Stimulated activated memory B cell treated with anti-CD40 and anti-IgM and Interleukin-4, amounts not matched to agents 10 μg/mL and 1 μg/mL and 100 μg/mL, for 72 hours (primary cell): ENCODE measurements at regions not wholly inside any gene's neighbourhood (a gene's known extent, or its start where the extent isn't known, plus 50 kb on each side); places are given as distances from the start of the nearest gene placed in this dataset.
"Not testable (repeated sequence)": the region's sequence is repeated elsewhere in the genome, so short reads cannot be mapped to it uniquely, and the experiment has no call there.

Source experiments
- ATAC-seq: fragments of 150-1000 bp; cut with Tn5 transposase; 2 replicates; pipeline ENCODE4 v1.10.0; 2021
- H3K27ac Mint-ChIP-seq: one replicate; pipeline ENCODE4 v1.8.0; 2022; ENCODE audit warnings: mild to moderate bottlenecking, mixed read lengths
- H3K27me3 Mint-ChIP-seq: one replicate; pipeline ENCODE4 v1.8.0; 2022; ENCODE audit warnings: mixed read lengths
- H3K36me3 Mint-ChIP-seq: one replicate; pipeline ENCODE4 v1.8.0; 2022; ENCODE audit warnings: mixed read lengths
- H3K4me1 Mint-ChIP-seq: one replicate; pipeline ENCODE4 v1.8.0; 2022; ENCODE audit warnings: mixed read lengths
- H3K4me3 Mint-ChIP-seq: one replicate; pipeline ENCODE4 v1.8.0; 2022; ENCODE audit warnings: mild to moderate bottlenecking, moderate library complexity, mixed read lengths
- H3K9me3 Mint-ChIP-seq: one replicate; pipeline ENCODE4 v1.8.0; 2022; ENCODE audit warnings: mixed read lengths

DNA sequence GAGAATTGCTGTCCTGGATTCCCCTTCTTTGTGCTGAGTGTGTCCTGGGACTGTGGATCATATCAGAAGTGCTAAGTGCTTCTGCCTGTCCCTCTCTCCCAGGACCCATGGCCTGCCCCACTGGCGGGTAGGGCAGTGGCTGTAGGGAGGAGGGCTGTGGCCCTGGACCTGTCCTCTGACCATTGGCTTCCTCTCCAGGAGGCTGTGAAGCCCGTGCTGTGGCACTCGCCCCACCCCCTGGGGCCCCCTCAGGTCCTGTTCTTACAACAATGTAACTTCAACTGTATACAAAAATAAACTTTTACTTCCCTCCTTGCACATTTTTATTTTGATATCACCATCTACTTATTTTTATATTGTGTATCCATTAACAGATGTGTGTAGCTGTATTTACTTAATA, 743.8 kb upstream of the CDH8 start:
- not testable (repeated sequence) for H3K4me3 Mint-ChIP-seq, H3K27ac Mint-ChIP-seq, H3K27me3 Mint-ChIP-seq, H3K4me1 Mint-ChIP-seq, H3K36me3 Mint-ChIP-seq, ATAC-seq
- H3K9me3 Mint-ChIP-seq = peaks cover 12% of the 10 kb centered on the region

DNA sequence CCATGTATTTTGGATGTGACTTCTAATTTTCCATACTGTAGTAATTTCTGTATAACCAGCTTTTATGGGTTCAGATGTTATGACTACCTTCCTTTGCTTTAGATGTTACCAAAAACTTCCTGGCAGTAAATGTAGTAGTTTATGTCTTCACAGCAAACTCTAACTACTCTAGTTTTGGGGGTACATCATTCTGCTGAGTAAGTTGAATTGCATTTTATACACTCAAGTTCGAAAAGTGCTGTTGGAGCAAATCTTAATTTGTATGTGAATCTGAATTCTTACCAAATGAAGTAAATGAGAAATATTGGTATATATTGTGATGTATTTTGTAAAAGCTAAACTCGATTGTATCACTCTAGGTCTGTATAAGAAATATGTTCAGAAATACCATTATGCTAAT, 728.3 kb upstream of the CDH8 start:
- H3K4me1 Mint-ChIP-seq = no peaks in the 10 kb centered on the region
- peaks cover 5% of the 10 kb centered on the region for H3K9me3 Mint-ChIP-seq
- no peak overlapping the region for H3K4me3 Mint-ChIP-seq
- no peaks in the 10 kb centered on the region for H3K27me3 Mint-ChIP-seq
- no peak for ATAC-seq
- no peak overlapping the region for H3K27ac Mint-ChIP-seq
- no peaks in the 10 kb centered on the region for H3K36me3 Mint-ChIP-seq

DNA sequence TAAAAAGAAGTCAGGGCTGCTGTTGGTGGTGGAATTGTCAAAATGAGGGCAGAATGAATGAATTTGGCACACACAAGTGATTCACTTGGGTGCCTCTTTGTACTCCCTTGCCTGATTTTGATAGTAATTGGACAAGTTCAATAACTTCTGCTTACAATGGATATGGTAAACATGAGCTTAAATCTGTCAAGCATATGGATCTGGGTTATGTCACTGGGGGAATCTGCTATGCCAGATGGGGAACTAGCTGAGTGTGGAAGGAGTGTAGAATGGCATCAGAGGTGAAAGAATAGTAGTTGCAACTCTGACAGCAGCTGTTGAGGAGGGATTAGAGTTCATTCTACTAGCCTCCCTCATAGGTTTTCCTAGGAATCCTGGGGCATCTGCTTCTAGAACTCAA, 724.2 kb upstream of the CDH8 start:
- Mint-ChIP-seq H3K4me1 (no peaks in the 10 kb centered on the region), H3K4me3 (no peak overlapping the region), H3K36me3 (no peaks in the 10 kb centered on the region), H3K27me3 (no peaks in the 10 kb centered on the region), H3K9me3 (peaks cover 14% of the 10 kb centered on the region), H3K27ac (no peak overlapping the region)
- no peak for ATAC-seq

DNA sequence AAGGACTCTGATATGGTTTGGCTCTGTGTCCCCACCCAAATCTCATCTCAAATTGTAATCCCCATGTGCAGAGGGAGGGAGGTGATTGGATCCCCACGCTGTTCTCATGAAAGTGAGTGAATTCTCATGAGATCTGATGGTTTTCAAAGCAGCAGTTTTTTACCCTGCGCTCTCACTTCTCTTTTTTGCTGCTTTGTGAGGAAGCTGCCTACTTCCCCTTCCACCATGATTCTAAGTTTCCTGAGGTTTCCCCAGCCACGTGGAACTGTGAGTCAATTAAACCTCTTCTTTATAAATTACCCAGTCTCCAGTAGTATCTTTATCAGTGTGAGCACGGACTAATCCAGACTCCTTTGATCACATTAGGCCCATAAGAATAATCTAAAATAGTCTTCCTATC, 719.7 kb upstream of the CDH8 start:
- Mint-ChIP-seq H3K27me3 (no peaks in the 10 kb centered on the region), H3K27ac (no peak overlapping the region)

DNA sequence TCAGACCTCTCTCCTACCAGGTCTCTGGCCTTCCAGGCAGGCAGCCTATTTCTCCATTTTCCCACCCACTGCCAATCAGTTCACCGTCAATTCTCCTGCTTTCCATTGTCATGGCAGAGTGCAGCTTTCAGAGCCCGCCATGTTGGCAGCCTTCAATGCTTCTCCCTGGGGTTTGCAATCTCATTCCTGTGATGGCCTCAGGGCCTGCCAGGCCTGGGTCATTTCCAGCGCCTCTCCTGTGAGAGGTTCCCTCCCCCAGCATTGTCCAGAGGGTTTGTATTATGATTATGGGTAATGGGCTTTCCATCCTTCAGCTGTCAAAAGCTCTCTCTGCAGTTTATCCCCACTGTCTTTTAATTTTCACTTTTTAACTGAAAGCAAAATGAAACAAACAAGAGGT, 716.6 kb upstream of the CDH8 start:
- H3K4me3 Mint-ChIP-seq = no peak overlapping the region
- no peak overlapping the region for H3K27ac Mint-ChIP-seq
- peaks cover 13% of the 10 kb centered on the region for H3K9me3 Mint-ChIP-seq
- no peaks in the 10 kb centered on the region for H3K27me3 Mint-ChIP-seq
- H3K4me1 Mint-ChIP-seq = no peaks in the 10 kb centered on the region
- no peaks in the 10 kb centered on the region for H3K36me3 Mint-ChIP-seq
- no peak for ATAC-seq

More for the DNA sequence above, 719.7 kb upstream of the CDH8 start:
- Mint-ChIP-seq H3K9me3 (peaks cover 14% of the 10 kb centered on the region), H3K4me3 (no peak overlapping the region), H3K4me1 (no peaks in the 10 kb centered on the region), H3K36me3 (no peaks in the 10 kb centered on the region)
- no peak for ATAC-seq

DNA sequence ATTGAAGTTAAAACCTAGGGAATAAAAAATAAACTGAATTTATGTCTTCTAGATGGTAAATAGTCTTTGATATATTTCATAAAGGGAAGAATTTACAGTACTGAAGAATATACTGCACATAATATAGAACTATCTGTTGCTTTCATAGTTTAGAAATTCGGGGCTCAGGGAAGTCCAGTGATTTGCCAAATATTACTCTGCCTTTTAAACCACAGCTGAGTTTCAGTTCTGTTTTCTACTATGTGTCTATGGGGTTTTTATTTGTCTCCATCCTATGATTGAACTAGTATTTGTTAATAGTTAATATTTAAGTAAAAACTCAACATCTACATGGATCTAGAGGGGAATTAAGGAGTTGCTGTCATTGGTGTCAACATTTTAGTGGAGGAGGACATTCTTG, 715.0 kb upstream of the CDH8 start:
- H3K36me3 Mint-ChIP-seq = no peaks in the 10 kb centered on the region
- no peaks in the 10 kb centered on the region for H3K4me1 Mint-ChIP-seq
- no peak for ATAC-seq
- no peak overlapping the region for H3K27ac Mint-ChIP-seq
- no peaks in the 10 kb centered on the region for H3K27me3 Mint-ChIP-seq
- no peak overlapping the region for H3K4me3 Mint-ChIP-seq
- peaks cover 13% of the 10 kb centered on the region for H3K9me3 Mint-ChIP-seq

DNA sequence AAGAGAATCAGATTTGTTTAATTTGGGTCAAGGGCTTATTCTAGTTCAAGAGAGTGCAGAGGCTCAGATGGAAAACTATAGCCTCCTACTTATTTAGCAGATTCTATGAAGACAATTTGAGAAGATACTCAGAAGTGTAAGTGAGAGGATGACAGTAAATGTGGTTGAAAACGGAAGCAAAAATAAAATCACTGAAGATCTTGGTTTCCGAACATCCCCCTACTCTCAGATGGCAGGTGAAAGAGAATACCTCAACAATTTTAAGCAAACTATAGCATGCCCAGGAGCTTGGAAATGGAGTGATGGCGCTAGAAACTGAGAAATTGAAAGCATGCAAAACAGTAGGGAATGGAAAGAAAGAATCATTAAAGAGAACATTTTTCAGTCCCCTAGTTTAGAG, 705.5 kb upstream of the CDH8 start:
- no peak for ATAC-seq
- no peaks in the 10 kb centered on the region for H3K36me3 Mint-ChIP-seq
- no peaks in the 10 kb centered on the region for H3K27me3 Mint-ChIP-seq
- no peaks in the 10 kb centered on the region for H3K4me1 Mint-ChIP-seq
- no peak overlapping the region for H3K4me3 Mint-ChIP-seq
- H3K9me3 Mint-ChIP-seq = peaks cover 20% of the 10 kb centered on the region
- H3K27ac Mint-ChIP-seq = no peak overlapping the region

DNA sequence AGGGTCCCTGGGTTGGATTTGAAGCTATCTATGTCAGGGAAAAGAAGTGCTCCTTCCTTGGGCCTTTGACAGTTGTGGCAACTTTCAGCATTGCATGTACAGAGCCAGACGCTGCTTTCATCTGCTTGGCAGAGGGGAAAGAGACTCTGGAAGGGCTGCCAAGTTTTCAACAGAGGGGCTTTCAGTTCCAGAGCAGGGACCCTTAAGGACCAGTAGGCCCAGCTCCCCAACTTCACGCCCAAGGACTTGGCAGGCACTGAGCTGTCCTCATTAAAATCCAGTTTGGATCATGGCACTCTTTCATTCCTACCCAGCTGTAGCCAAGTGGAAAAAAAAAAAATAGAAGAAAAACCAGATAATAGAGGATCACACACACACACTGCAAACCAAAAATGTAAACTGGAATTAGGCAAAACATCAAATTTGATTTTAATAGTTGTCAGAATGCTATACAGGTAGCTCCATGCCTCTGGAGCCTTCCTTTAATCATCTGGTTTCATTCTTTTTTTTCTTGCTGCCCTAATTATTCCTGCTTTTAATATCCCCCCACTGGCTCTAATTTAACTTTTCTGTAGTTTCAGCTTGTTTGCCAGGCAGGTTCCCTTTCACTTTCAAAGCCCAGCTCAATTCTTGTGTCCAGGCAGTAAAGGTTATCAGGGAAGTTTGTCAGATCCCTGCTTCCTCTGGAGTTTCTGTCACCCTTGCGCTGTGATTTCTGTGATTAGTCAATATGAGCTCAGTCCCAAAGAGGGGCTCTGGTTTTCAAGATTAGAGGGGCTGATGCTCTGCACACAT, 702.6 kb upstream of the CDH8 start:
- H3K36me3 Mint-ChIP-seq = no peaks in the 10 kb centered on the region
- H3K4me1 Mint-ChIP-seq = no peaks in the 10 kb centered on the region
- H3K27ac Mint-ChIP-seq = no peak overlapping the region
- no peaks in the 10 kb centered on the region for H3K27me3 Mint-ChIP-seq
- H3K4me3 Mint-ChIP-seq = no peak overlapping the region
- H3K9me3 Mint-ChIP-seq = peaks cover 16% of the 10 kb centered on the region
- no peak for ATAC-seq

DNA sequence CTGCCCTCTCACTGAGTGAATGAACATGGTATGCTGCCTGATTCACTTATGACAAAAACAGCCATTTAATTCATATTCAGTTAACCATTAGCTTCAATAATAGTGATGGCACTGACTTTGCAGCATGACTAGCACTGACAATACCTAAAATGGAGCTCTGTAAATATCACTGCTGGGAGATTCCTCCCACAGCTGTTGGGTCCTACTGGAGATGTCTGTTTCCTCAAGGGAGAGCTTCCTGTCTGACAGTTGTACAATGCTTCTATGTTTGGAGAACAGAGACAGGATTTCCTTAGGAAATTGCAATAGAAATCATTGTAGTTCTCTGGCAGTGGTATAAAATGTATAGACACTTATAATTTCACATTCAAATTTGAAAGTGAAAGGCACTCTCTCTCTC, 695.9 kb upstream of the CDH8 start:
- ATAC-seq = no peak
- Mint-ChIP-seq H3K9me3 (peaks cover 11% of the 10 kb centered on the region), H3K27me3 (no peaks in the 10 kb centered on the region), H3K36me3 (no peaks in the 10 kb centered on the region), H3K27ac (no peak overlapping the region), H3K4me3 (no peak overlapping the region), H3K4me1 (no peaks in the 10 kb centered on the region)

DNA sequence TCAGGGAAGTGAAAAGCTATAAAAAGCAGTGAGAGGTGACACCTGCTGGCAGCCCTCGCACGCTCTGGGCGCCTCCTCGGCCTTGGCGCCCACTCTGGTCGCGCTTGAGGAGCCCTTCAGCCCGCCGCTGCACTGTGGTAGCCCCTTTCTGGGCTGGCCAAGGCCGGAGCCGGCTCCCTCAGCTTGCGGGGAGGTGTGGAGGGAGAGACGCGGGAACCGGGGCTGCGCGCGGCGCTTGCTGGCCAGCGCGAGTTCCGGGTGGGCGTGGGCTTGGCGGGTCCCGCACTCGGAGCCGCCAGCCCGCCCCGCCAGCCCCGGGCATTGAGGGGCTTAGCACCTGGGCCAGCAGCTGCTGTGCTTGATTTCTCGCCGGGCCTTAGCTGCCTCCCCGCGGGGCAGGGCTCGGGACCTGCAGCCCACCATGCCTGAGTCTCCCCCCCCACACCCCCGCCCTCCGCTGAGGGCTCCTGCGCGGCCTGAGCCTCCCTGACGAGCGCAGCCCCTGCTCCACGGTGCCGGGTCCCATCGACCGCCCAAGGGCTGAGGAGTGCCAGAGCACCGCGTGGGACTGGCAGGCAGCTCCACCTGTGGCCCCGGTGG, 688.5 kb upstream of the CDH8 start:
- not testable (repeated sequence) for H3K36me3 Mint-ChIP-seq, H3K27ac Mint-ChIP-seq, ATAC-seq, H3K4me3 Mint-ChIP-seq, H3K27me3 Mint-ChIP-seq, H3K4me1 Mint-ChIP-seq
- peaks cover 14% of the 10 kb centered on the region for H3K9me3 Mint-ChIP-seq

DNA sequence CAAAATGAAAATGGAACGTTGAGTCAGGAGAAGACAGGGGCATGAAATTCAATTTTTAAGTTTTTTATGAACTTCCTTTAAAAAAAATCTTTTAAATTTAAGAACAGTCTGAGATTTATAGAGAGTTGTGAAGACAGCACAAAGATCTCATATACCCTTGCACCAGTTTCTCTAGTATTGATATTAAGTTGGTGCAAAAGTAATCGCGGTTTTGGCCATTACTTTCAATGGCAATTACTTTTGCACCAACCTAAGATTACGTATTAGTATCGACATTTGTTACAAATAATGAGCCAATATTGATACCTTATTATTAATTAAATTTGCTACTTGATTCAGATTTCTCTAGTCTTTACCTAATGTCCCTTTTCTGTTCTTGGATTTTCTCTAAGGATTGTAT, 684.4 kb upstream of the CDH8 start:
- H3K9me3 Mint-ChIP-seq = peaks cover 19% of the 10 kb centered on the region
- H3K27ac Mint-ChIP-seq = no peak overlapping the region
- no peak overlapping the region for H3K4me3 Mint-ChIP-seq
- no peak for ATAC-seq
- no peaks in the 10 kb centered on the region for H3K27me3 Mint-ChIP-seq
- no peaks in the 10 kb centered on the region for H3K4me1 Mint-ChIP-seq
- no peaks in the 10 kb centered on the region for H3K36me3 Mint-ChIP-seq

DNA sequence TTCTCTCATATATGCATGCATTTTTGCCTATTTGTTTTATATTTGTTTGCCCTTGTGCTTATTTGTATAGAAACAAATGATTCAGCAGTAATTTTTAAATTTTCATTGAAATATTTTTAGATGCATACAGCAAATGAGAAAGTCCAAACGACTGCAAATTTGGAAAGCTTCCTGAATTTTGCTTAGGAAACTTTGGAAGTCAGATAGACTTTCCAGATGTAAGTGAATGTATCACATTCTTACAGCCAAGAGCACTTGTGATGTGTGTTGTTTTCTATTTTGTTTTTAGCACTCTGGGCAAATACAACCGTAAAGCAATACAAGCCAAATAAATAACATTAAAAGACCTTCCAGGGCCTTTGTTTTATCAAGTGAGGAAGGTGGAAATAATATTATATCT, 680.8 kb upstream of the CDH8 start:
- Mint-ChIP-seq H3K4me1 (no peaks in the 10 kb centered on the region), H3K27ac (no peak overlapping the region), H3K27me3 (no peaks in the 10 kb centered on the region), H3K4me3 (no peak overlapping the region), H3K9me3 (peaks cover 19% of the 10 kb centered on the region), H3K36me3 (no peaks in the 10 kb centered on the region)
- ATAC-seq = no peak

DNA sequence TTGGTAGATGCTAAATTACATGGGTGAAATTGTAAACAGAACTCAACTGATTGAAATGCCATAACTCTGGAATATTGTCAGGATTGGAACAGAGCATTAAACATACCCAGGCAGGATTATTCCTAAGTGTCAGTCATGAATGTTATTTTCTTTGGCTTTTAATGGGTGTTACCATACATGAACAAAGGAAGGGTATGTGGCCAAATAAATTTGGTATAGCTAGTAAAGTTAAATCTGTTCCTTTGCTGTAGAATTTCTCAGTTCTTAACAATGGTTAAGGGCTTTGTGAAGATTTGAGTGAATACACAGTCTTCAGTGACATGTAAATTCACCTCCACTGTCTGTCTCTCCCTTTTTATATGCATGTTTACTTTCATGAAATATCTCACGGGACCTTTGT, 679.5 kb upstream of the CDH8 start:
- no peaks in the 10 kb centered on the region for H3K4me1 Mint-ChIP-seq
- no peaks in the 10 kb centered on the region for H3K36me3 Mint-ChIP-seq
- peaks cover 16% of the 10 kb centered on the region for H3K9me3 Mint-ChIP-seq
- H3K4me3 Mint-ChIP-seq = no peak overlapping the region
- H3K27ac Mint-ChIP-seq = no peak overlapping the region
- H3K27me3 Mint-ChIP-seq = no peaks in the 10 kb centered on the region
- no peak for ATAC-seq

DNA sequence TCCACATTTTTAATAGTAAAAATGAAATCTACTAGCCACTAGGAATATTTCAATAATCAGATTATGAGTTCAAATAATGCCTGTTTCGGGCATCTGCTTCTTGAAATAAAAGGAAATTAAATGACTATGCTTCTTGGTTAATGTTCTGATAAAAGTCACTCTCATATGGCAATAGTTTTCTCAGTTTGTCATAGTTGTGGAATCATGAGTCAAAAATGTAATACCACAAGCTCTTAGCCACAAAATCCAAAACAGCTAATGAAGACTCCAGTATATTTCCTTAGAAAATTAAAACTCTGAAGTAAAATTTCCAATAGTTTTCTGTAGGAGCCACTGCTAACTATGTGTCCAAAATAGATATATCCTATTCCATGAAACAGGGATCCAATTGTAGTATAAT, 676.3 kb upstream of the CDH8 start:
- no peaks in the 10 kb centered on the region for H3K36me3 Mint-ChIP-seq
- no peaks in the 10 kb centered on the region for H3K4me1 Mint-ChIP-seq
- H3K4me3 Mint-ChIP-seq = no peak overlapping the region
- ATAC-seq = no peak
- H3K27ac Mint-ChIP-seq = no peak overlapping the region
- H3K27me3 Mint-ChIP-seq = no peaks in the 10 kb centered on the region
- H3K9me3 Mint-ChIP-seq = peaks cover 12% of the 10 kb centered on the region

DNA sequence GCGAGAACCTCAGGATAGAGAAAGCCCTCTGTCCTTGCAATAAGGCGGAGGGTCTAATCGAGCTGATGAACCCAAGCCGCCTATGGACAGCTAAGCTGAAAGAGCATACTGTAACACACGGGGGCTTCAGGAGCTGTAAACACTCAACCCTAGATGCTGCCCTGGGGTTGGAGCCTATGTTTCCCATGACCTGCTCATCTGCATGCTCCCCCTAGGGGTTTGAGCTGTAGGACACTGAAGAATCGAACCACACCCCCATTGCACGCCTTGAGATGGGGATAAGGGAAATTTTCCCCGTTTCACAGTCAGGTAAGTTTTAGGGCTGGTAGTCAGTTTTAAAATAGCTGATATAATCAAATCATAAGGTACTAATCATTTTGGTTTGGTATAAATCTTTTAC, 675.6 kb upstream of the CDH8 start:
- Mint-ChIP-seq H3K36me3 (no peaks in the 10 kb centered on the region), H3K4me3 (no peak overlapping the region), H3K27me3 (no peaks in the 10 kb centered on the region), H3K27ac (no peak overlapping the region), H3K4me1 (no peaks in the 10 kb centered on the region), H3K9me3 (peaks cover 7% of the 10 kb centered on the region)
- no peak for ATAC-seq

DNA sequence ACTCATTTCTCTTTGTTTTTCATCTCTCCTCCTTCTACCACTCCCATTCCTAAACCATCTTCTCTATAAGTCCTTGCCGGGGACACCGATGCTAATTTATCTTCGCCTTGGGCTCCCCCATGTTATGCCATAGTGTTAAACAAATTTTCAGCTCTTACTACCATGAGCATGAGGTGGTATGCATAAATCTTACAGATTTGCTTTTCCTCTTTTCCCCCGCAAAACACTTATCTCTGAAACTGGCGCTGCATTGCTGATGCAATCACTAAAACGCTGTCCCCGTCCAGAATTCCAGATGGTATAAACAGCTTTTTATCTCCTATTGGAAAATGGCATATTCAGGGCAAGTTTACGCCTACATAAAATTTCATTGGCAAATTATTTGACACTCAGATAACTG, 673.6 kb upstream of the CDH8 start:
- no peaks in the 10 kb centered on the region for H3K36me3 Mint-ChIP-seq
- no peaks in the 10 kb centered on the region for H3K27me3 Mint-ChIP-seq
- peaks cover 5% of the 10 kb centered on the region for H3K9me3 Mint-ChIP-seq
- H3K4me1 Mint-ChIP-seq = no peaks in the 10 kb centered on the region
- H3K27ac Mint-ChIP-seq = no peak overlapping the region
- ATAC-seq = no peak
- no peak overlapping the region for H3K4me3 Mint-ChIP-seq
